HG03196 (cell line): ENCODE measurements at regions not wholly inside any gene's neighbourhood (a gene's known extent, or its start where the extent isn't known, plus 50 kb on each side); places are given as distances from the start of the nearest gene placed in this dataset.
"Not testable (repeated sequence)": the region's sequence is repeated elsewhere in the genome, so short reads cannot be mapped to it uniquely, and the experiment has no call there.

Experiments
- ATAC-seq: cut with Tn5 transposase; IDR thresholded peaks from one replicate; pipeline ENCODE4 v1.9.1; 2021; ENCODE audit not compliant: unreplicated experiment

DNA sequence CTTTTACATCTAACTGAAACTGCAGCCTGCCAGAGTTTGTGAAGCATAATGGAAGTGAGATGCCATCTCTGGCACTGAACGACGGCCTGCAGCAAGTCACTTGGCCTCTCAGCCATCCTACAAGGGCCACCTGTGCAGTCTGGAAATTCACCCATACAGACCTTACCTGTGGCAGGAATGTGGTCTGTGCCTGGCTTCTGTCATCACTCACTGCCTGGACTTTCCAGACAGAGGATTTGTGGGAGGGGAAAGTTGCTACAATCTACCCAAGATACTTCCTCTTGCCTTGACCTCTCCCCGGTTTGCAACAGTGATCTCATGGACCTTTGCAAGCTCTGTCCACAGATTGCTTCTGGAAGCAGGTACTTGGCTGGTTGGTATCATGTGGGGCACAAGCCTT is 58.4 kb upstream of the ATP1B1 start:
- no peak for ATAC-seq

DNA sequence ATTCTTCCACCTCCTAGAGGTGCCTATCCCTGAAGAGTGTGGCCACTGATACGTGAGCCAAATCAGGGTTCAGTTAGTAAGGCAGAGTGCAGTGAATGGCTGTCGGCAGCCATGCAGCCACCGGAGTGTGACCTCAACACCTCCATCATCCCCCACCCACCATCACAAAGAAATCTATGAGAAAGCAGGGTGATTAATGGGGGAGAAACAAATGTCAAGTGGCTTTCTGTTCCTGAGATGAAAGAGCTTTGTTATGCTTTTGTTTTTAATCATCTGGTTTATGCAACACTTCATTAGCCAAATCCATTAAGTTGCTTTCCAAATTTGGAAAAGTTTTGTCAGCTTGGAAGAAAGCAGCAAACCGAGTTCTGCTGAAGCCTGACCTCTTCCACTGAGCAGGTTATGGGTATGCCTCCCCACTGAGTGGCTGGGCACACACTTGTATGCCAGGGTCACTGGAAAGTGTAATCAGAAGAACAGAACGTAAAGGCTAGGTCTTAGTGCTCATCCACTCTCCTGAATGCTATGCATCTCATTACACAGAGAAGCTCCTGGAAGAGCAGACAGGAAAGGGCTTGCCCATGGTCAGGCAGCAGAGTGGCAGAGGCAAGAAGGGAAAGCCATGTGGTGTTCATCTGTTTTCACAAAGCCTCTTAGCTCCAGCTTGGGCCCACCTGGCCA is 57.1 kb upstream of the ATP1B1 start:
- ATAC-seq = no peak

DNA sequence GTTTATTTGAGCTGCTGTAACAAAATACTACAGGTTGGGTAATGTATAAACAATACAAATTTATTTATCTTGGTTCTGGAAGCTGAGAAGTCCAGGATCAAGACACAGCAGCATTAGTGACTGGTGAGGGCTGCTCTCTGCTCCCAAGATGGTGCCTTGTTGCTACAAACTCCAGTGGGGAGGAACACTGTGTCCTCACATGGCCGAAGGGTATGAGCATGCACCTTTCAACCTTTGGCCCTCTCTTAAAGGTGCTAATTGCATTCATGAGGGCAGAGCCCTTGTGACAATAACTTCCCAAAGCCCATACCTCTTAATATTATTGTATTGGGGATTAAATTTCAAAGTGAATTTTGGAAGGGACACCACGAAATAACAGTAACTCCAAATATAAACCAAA is 55.3 kb upstream of the ATP1B1 start:
- ATAC-seq = no peak

DNA sequence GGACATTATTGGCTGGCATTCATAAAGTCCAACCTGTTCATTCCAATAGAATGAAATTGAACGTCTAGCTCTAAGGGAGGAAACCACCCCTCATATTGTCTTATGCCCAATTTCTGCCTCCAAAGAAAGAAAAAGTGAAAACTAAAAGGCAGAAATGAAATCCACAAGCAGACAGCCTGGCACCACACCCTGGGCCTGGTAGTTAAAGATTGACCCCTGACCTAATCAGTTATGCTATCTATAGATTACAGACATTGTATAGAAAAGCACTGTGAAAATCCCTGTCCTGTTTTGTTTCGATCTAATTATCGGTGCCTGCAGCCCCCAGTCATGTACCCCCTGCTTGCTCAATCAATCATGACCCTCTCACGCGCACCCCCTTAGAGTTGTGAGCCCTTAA is 54.3 kb upstream of the ATP1B1 start:
- ATAC-seq = not testable (repeated sequence)

DNA sequence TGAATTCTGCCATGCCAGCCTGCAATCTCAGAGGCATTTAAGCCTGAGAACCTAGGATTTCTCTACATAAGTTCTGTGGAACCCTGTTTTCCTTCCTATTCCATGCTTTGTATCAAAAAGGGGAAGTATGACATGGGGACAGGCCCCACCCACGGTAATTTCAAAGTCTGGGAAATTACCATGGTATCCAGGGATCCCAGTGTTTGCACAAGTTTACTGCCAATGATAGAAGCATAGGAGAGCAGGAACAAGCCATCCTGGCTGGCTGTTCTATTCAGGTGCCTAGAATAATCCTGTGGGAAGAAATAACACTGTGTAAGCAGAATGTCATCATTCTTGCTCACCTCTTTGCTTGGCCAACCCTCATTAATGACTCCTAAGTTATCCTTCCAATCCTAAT is 53.8 kb upstream of the ATP1B1 start:
- ATAC-seq = no peak

DNA sequence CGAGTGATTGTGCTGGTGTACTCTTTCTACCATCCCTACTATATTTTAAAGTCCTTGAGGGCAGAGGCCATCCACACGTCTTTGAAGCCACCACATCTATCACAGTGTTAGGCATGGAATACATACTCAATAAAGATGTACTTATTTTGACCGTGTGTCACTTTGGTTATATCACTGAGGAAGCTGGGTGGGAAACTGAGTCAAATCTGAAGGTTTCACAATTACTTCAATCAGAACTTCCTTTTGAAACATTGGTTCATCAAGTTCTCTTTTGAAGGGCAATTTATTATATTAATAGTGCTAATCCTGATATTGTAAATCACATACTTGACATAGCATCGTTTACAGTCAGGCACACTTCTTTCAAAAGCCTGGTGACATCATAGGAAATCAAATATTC is 53.3 kb upstream of the ATP1B1 start:
- no peak for ATAC-seq
